Activated T-cell treated with anti-CD3 and anti-CD28 coated beads, Interleukin-2, amount 50 U/mL, for 4 hours (primary cell): ENCODE measurements at regions not wholly inside any gene's neighbourhood (a gene's known extent, or its start where the extent isn't known, plus 50 kb on each side); places are given as distances from the start of the nearest gene placed in this dataset.

Source experiments
- ATAC-seq, 2 donors: fragments of 200-7000 bp; cut with Tn5 transposase; one replicate each; pipeline ENCODE4 v1.10.0; 2021
- DNase-seq: peaks from one replicate; pipeline ENCODE4 v3.0.0-alpha.2; 2020
- H3K27me3 Mint-ChIP-seq: one replicate; pipeline ENCODE4 v1.8.0; 2021; ENCODE audit warnings: low read depth, mixed read lengths
- H3K36me3 Mint-ChIP-seq: one replicate; pipeline ENCODE4 v1.8.0; 2022; ENCODE audit warnings: mixed read lengths; ENCODE audit not compliant: insufficient read depth
- H3K4me1 Mint-ChIP-seq: one replicate; pipeline ENCODE4 v1.8.0; 2021; ENCODE audit warnings: low read depth, mixed read lengths
- H3K4me3 Mint-ChIP-seq: one replicate; pipeline ENCODE4 v1.8.0; 2021; ENCODE audit warnings: mild to moderate bottlenecking, moderate library complexity, mixed read lengths
- H3K9me3 Mint-ChIP-seq: one replicate; pipeline ENCODE4 v1.8.0; 2021; ENCODE audit warnings: mixed read lengths

GRCh38 chr1:87549738-87550137, 221.1 kb downstream of the LMO4 start:
- Mint-ChIP-seq H3K27me3 (peaks cover 3% of the 10 kb centered on the region), H3K4me1 (no peaks in the 10 kb centered on the region), H3K9me3 (peaks cover 24% of the 10 kb centered on the region), H3K4me3 (no peak overlapping the region), H3K36me3 (no peaks in the 10 kb centered on the region)
- no peak for DNase-seq
- ATAC-seq, result no peak

GRCh38 chr1:87553511-87553910, 224.8 kb downstream of the LMO4 start:
- no peaks in the 10 kb centered on the region for H3K36me3 Mint-ChIP-seq
- H3K9me3 Mint-ChIP-seq, result no peaks in the 10 kb centered on the region
- no peak overlapping the region for H3K4me3 Mint-ChIP-seq

GRCh38 chr1:87555366-87555765, 226.7 kb downstream of the LMO4 start:
- no peaks in the 10 kb centered on the region for H3K9me3 Mint-ChIP-seq
- H3K36me3 Mint-ChIP-seq, result no peaks in the 10 kb centered on the region
- H3K4me1 Mint-ChIP-seq, result no peaks in the 10 kb centered on the region
- no peak for ATAC-seq
- no peaks in the 10 kb centered on the region for H3K27me3 Mint-ChIP-seq
- DNase-seq, result no peak
- H3K4me3 Mint-ChIP-seq, result no peak overlapping the region

More at GRCh38 chr1:87553511-87553910, 224.8 kb downstream of the LMO4 start:
- no peak for DNase-seq
- Mint-ChIP-seq H3K4me1 (no peaks in the 10 kb centered on the region), H3K27me3 (no peaks in the 10 kb centered on the region)
- no peak for ATAC-seq

- Mint-ChIP-seq H3K9me3 (no peaks in the 10 kb centered on the region), H3K4me1 (no peaks in the 10 kb centered on the region), H3K36me3 (no peaks in the 10 kb centered on the region), H3K27me3 (no peaks in the 10 kb centered on the region), H3K4me3 (no peak overlapping the region)
- DNase-seq (no peak), ATAC-seq (no peak)
These were observed 227.6 kb downstream of the LMO4 start for GRCh38 chr1:87556326-87556725.

- DNase-seq, result no peak
- Mint-ChIP-seq H3K36me3 (no peaks in the 10 kb centered on the region), H3K27me3 (no peaks in the 10 kb centered on the region)
These were observed 230.2 kb downstream of the LMO4 start for GRCh38 chr1:87558921-87559320.

GRCh38 chr1:87560137-87560536, 231.5 kb downstream of the LMO4 start:
- no peaks in the 10 kb centered on the region for H3K4me1 Mint-ChIP-seq
- DNase-seq (no peak), ATAC-seq (no peak)
- no peaks in the 10 kb centered on the region for H3K36me3 Mint-ChIP-seq
- H3K4me3 Mint-ChIP-seq, result no peak overlapping the region
- no peaks in the 10 kb centered on the region for H3K9me3 Mint-ChIP-seq
- no peaks in the 10 kb centered on the region for H3K27me3 Mint-ChIP-seq

More at GRCh38 chr1:87558921-87559320, 230.2 kb downstream of the LMO4 start:
- no peaks in the 10 kb centered on the region for H3K4me1 Mint-ChIP-seq
- no peak overlapping the region for H3K4me3 Mint-ChIP-seq
- no peaks in the 10 kb centered on the region for H3K9me3 Mint-ChIP-seq
- no peak for ATAC-seq

- Mint-ChIP-seq H3K36me3 (no peaks in the 10 kb centered on the region), H3K9me3 (no peaks in the 10 kb centered on the region), H3K4me3 (no peak overlapping the region), H3K4me1 (no peaks in the 10 kb centered on the region), H3K27me3 (no peaks in the 10 kb centered on the region)
- DNase-seq (no peak), ATAC-seq (no peak)
These were observed 232.1 kb downstream of the LMO4 start for GRCh38 chr1:87560601-87561360.

GRCh38 chr1:87563211-87563610, 234.5 kb downstream of the LMO4 start:
- H3K4me3 Mint-ChIP-seq, result no peak overlapping the region
- H3K4me1 Mint-ChIP-seq, result no peaks in the 10 kb centered on the region
- no peaks in the 10 kb centered on the region for H3K9me3 Mint-ChIP-seq
- no peaks in the 10 kb centered on the region for H3K36me3 Mint-ChIP-seq
- ATAC-seq (no peak), DNase-seq (no peak)
- H3K27me3 Mint-ChIP-seq, result no peaks in the 10 kb centered on the region

- H3K27me3 Mint-ChIP-seq, result no peaks in the 10 kb centered on the region
- ATAC-seq, result no peak
These were observed 237.2 kb downstream of the LMO4 start for GRCh38 chr1:87565861-87566260.

GRCh38 chr1:87568005-87568404, 239.3 kb downstream of the LMO4 start:
- Mint-ChIP-seq H3K4me1 (no peaks in the 10 kb centered on the region), H3K27me3 (peaks cover 2% of the 10 kb centered on the region), H3K9me3 (no peaks in the 10 kb centered on the region), H3K36me3 (no peaks in the 10 kb centered on the region), H3K4me3 (no peak overlapping the region)
- DNase-seq, result no peak
- ATAC-seq, result no peak

More at GRCh38 chr1:87565861-87566260, 237.2 kb downstream of the LMO4 start:
- H3K4me3 Mint-ChIP-seq, result no peak overlapping the region
- no peaks in the 10 kb centered on the region for H3K9me3 Mint-ChIP-seq
- no peak for DNase-seq
- no peaks in the 10 kb centered on the region for H3K4me1 Mint-ChIP-seq
- H3K36me3 Mint-ChIP-seq, result no peaks in the 10 kb centered on the region

- Mint-ChIP-seq H3K36me3 (no peaks in the 10 kb centered on the region), H3K27me3 (peaks cover 2% of the 10 kb centered on the region), H3K4me1 (no peaks in the 10 kb centered on the region), H3K4me3 (no peak overlapping the region), H3K9me3 (no peaks in the 10 kb centered on the region)
- no peak for ATAC-seq
- DNase-seq, result no peak
These were observed 240.2 kb downstream of the LMO4 start for GRCh38 chr1:87568911-87569310.

GRCh38 chr1:87572008-87572407, 243.3 kb downstream of the LMO4 start:
- ATAC-seq (no peak), DNase-seq (no peak)
- H3K4me1 Mint-ChIP-seq, result no peaks in the 10 kb centered on the region
- no peak overlapping the region for H3K4me3 Mint-ChIP-seq
- no peaks in the 10 kb centered on the region for H3K36me3 Mint-ChIP-seq
- H3K27me3 Mint-ChIP-seq, result peaks cover 2% of the 10 kb centered on the region
- H3K9me3 Mint-ChIP-seq, result no peaks in the 10 kb centered on the region

GRCh38 chr1:87572891-87573290, 244.2 kb downstream of the LMO4 start:
- no peak overlapping the region for H3K4me3 Mint-ChIP-seq
- no peaks in the 10 kb centered on the region for H3K9me3 Mint-ChIP-seq
- H3K27me3 Mint-ChIP-seq, result peaks cover 2% of the 10 kb centered on the region
- H3K4me1 Mint-ChIP-seq, result no peaks in the 10 kb centered on the region
- no peak for ATAC-seq
- DNase-seq, result no peak
- H3K36me3 Mint-ChIP-seq, result no peaks in the 10 kb centered on the region

GRCh38 chr1:87575528-87575927, 246.8 kb downstream of the LMO4 start:
- Mint-ChIP-seq H3K27me3 (peaks cover 2% of the 10 kb centered on the region), H3K36me3 (no peaks in the 10 kb centered on the region), H3K9me3 (no peaks in the 10 kb centered on the region), H3K4me3 (no peak overlapping the region), H3K4me1 (no peaks in the 10 kb centered on the region)
- no peak for DNase-seq
- peak in 1 of 2 donors; percentile 28 for ATAC-seq

- H3K4me3 Mint-ChIP-seq, result no peak overlapping the region
- ATAC-seq (no peak), DNase-seq (no peak)
- H3K9me3 Mint-ChIP-seq, result no peaks in the 10 kb centered on the region
- no peaks in the 10 kb centered on the region for H3K36me3 Mint-ChIP-seq
- no peaks in the 10 kb centered on the region for H3K27me3 Mint-ChIP-seq
- H3K4me1 Mint-ChIP-seq, result no peaks in the 10 kb centered on the region
These were observed 249.8 kb downstream of the LMO4 start for GRCh38 chr1:87578464-87578863.
